ENCODE measurements at regions not wholly inside any gene's neighbourhood (a gene's known extent, or its start where the extent isn't known, plus 50 kb on each side); places are given as distances from the start of the nearest gene placed in this dataset.
"Not testable (repeated sequence)": the region's sequence is repeated elsewhere in the genome, so short reads cannot be mapped to it uniquely, and the experiment has no call there.

GRCh38 chr4:123166023-123166422 lies 230.6 kb upstream of the SPRY1 start:
- DNase-seq = no peak

GRCh38 chr4:123167931-123168330 lies 228.7 kb upstream of the SPRY1 start:
- no peak for DNase-seq

- DNase-seq = no peak
These were observed 227.8 kb upstream of the SPRY1 start for GRCh38 chr4:123168812-123169211.

- DNase-seq = peak; percentile 1
These were observed 225.8 kb upstream of the SPRY1 start for GRCh38 chr4:123170843-123171242.

GRCh38 chr4:123176605-123177004 lies 220.0 kb upstream of the SPRY1 start:
- DNase-seq = no peak

GRCh38 chr4:123182289-123182688 lies 214.3 kb upstream of the SPRY1 start:
- no peak for DNase-seq

- DNase-seq = no peak
These were observed 213.3 kb upstream of the SPRY1 start for GRCh38 chr4:123183308-123183707.

- not testable (repeated sequence) for DNase-seq
These were observed 212.8 kb upstream of the SPRY1 start for GRCh38 chr4:123183754-123184153.

- DNase-seq = no peak
These were observed 209.9 kb upstream of the SPRY1 start for GRCh38 chr4:123186731-123187130.

- DNase-seq = no peak
These were observed 206.4 kb upstream of the SPRY1 start for GRCh38 chr4:123190176-123190575.

GRCh38 chr4:123191728-123192127 lies 204.9 kb upstream of the SPRY1 start:
- no peak for DNase-seq

GRCh38 chr4:123193802-123194367 lies 202.7 kb upstream of the SPRY1 start:
- DNase-seq = no peak

GRCh38 chr4:123198706-123199105 lies 197.9 kb upstream of the SPRY1 start:
- DNase-seq = no peak

GRCh38 chr4:123200051-123200940 lies 196.3 kb upstream of the SPRY1 start:
- DNase-seq = no peak

- no peak for DNase-seq
These were observed 191.9 kb upstream of the SPRY1 start for GRCh38 chr4:123204737-123205136.

GRCh38 chr4:123206016-123206415 lies 190.6 kb upstream of the SPRY1 start:
- no peak for DNase-seq

- DNase-seq = no peak
These were observed 187.2 kb upstream of the SPRY1 start for GRCh38 chr4:123209436-123209835.

GRCh38 chr4:123215536-123215935 lies 181.1 kb upstream of the SPRY1 start:
- DNase-seq = no peak

- no peak for DNase-seq
These were observed 180.1 kb upstream of the SPRY1 start for GRCh38 chr4:123216543-123216942.

- DNase-seq = no peak
These were observed 179.6 kb upstream of the SPRY1 start for GRCh38 chr4:123216946-123217345.

- DNase-seq = no peak
These were observed 178.9 kb upstream of the SPRY1 start for GRCh38 chr4:123217664-123218063.

- no peak for DNase-seq
These were observed 177.6 kb upstream of the SPRY1 start for GRCh38 chr4:123218981-123219380.

GRCh38 chr4:123229286-123229685 lies 167.3 kb upstream of the SPRY1 start:
- DNase-seq = no peak

GRCh38 chr4:123230061-123230460 lies 166.5 kb upstream of the SPRY1 start:
- DNase-seq = no peak

GRCh38 chr4:123232439-123232838 lies 164.2 kb upstream of the SPRY1 start:
- peak; percentile 50 for DNase-seq

Data from HCEC 1CT (cell line).